ENCODE measurements at regions not wholly inside any gene's neighbourhood (a gene's known extent, or its start where the extent isn't known, plus 50 kb on each side); places are given as distances from the start of the nearest gene placed in this dataset.

GRCh38 chr4:141913928-141914327 is 277.5 kb downstream of the IL15 start:
- peaks cover 0 to 2% (median 0%) of the 10 kb centered on the region in 3 donors for H3K27me3 Mint-ChIP-seq (ENCODE audit: low read depth in 3 of 3)
- WGBS (ENCODE audit: insufficient coverage), result no CpG with 5 or more reads among the region's 1 CpG
- Histone ChIP-seq H3K4me3 (replicated peaks in 1 of 3; ENCODE audit: low read depth in 2 of 3, low read length in 3 of 3) (no peak overlapping the region), H3K4me1 (ENCODE audit: control insufficient read depth in 1 of 2, insufficient read depth in 2 of 2, low read length in 2 of 2) (no peaks in the 10 kb centered on the region), H4K20me1 (ENCODE audit: insufficient read depth, low read length) (no peaks in the 10 kb centered on the region), H3K27ac (ENCODE audit: low read depth in 1 of 2, low read length in 2 of 2) (no peak overlapping the region), H3K27me3 (ENCODE audit: control insufficient read depth in 2 of 2, insufficient read depth in 2 of 2, low read length in 2 of 2) (no peaks in the 10 kb centered on the region), H3K9me3 (replicated peaks in 1 of 2; ENCODE audit: control insufficient read depth in 1 of 2, insufficient read depth in 1 of 2, low read length in 2 of 2) (no peaks in the 10 kb centered on the region), H2AFZ (ENCODE audit: insufficient read depth, low read depth, low read length, poor library complexity, severe bottlenecking) (no peak overlapping the region), H3K4me2 (replicated peaks; ENCODE audit: extremely low read depth, low read length, poor library complexity, severe bottlenecking) (no peak overlapping the region), H3K36me3 (replicated peaks in 1 of 2; ENCODE audit: control insufficient read depth in 1 of 2, insufficient read depth in 2 of 2, low read length in 2 of 2) (no peaks in the 10 kb centered on the region), H3K9ac (ENCODE audit: insufficient read depth, low read length, poor library complexity, severe bottlenecking) (no peak overlapping the region), H3K79me2 (ENCODE audit: insufficient read depth, low read length) (no peaks in the 10 kb centered on the region)
- no peak overlapping the region for H3K27ac Mint-ChIP-seq
- intact Hi-C loops (cut with micrococcal nuclease), result no loop called here
- H3K4me1 Mint-ChIP-seq, result no peaks in the 10 kb centered on the region
- H3K9me3 Mint-ChIP-seq, result peaks cover 0 to 3% (median 0%) of the 10 kb centered on the region in 7 donors
- H3K36me3 Mint-ChIP-seq, result no peaks in the 10 kb centered on the region
- no peak for TF ChIP-seq CTCF (IDR thresholded peaks at IDR 0.05)
- DNase-seq, result no peak
- H3K4me3 Mint-ChIP-seq, result no peak overlapping the region

- WGBS (ENCODE audit: insufficient coverage), result no CpG with 5 or more reads among the region's 1 CpG
- Histone ChIP-seq H3K4me2 (replicated peaks; ENCODE audit: extremely low read depth, low read length, poor library complexity, severe bottlenecking) (no peak overlapping the region), H3K9ac (ENCODE audit: insufficient read depth, low read length, poor library complexity, severe bottlenecking) (no peak overlapping the region), H2AFZ (ENCODE audit: insufficient read depth, low read depth, low read length, poor library complexity, severe bottlenecking) (no peak overlapping the region), H3K27me3 (ENCODE audit: control insufficient read depth in 2 of 2, insufficient read depth in 2 of 2, low read length in 2 of 2) (no peaks in the 10 kb centered on the region), H4K20me1 (ENCODE audit: insufficient read depth, low read length) (no peaks in the 10 kb centered on the region), H3K79me2 (ENCODE audit: insufficient read depth, low read length) (no peaks in the 10 kb centered on the region), H3K36me3 (replicated peaks in 1 of 2; ENCODE audit: control insufficient read depth in 1 of 2, insufficient read depth in 2 of 2, low read length in 2 of 2) (no peaks in the 10 kb centered on the region), H3K27ac (ENCODE audit: low read depth in 1 of 2, low read length in 2 of 2) (no peak overlapping the region), H3K4me3 (replicated peaks in 1 of 3; ENCODE audit: low read depth in 2 of 3, low read length in 3 of 3) (no peak overlapping the region), H3K4me1 (ENCODE audit: control insufficient read depth in 1 of 2, insufficient read depth in 2 of 2, low read length in 2 of 2) (no peaks in the 10 kb centered on the region), H3K9me3 (replicated peaks in 1 of 2; ENCODE audit: control insufficient read depth in 1 of 2, insufficient read depth in 1 of 2, low read length in 2 of 2) (no peaks in the 10 kb centered on the region)
- intact Hi-C loops (cut with micrococcal nuclease), result no loop called here
- Mint-ChIP-seq H3K27me3 (ENCODE audit: low read depth in 3 of 3) (peaks cover 0 to 2% (median 0%) of the 10 kb centered on the region in 3 donors), H3K27ac (no peak overlapping the region), H3K9me3 (peaks cover 0 to 2% (median 0%) of the 10 kb centered on the region in 7 donors), H3K4me1 (no peaks in the 10 kb centered on the region), H3K4me3 (no peak overlapping the region), H3K36me3 (no peaks in the 10 kb centered on the region)
- no peak for TF ChIP-seq CTCF (IDR thresholded peaks at IDR 0.05)
- DNase-seq, result no peak
Measured at GRCh38 chr4:141914746-141915145, 278.4 kb downstream of the IL15 start.
